ENCODE measurements at regions not wholly inside any gene's neighbourhood (a gene's known extent, or its start where the extent isn't known, plus 50 kb on each side); places are given as distances from the start of the nearest gene placed in this dataset.

DNA sequence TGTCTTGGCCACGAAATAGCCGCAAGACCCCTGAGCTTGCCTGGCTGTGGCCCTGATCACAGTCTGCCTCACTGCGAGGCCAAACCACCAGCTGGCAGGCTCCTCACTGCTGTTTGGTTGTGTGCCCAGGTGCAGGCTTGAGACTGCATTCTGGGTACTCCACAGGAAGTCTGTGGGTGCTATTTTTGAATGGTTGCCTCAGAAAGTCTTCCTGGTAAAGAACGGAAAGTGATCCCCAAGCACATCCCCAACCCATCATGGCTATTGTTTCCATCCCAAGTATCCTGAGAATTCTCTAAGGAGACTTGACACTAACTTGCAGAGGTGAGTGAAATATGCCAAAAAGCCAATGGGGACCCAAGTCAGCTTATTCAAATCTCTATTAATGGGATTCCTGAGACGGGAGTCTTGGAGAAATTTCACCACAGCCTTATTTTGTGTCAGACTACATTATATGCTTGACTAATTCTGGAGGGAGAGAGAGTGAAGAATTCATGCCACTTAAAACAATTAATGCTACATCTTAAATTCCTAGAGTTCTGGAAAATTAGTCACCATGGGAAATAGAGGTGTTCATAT, 170.9 kb downstream of the RAMP3 start:
- no peak for TF ChIP-seq ZNF70 (CRISPR knock-in tag; IDR thresholded peaks at IDR 0.05)
- no peak for TF ChIP-seq ESRRG (CRISPR knock-in tag; IDR thresholded peaks at IDR 0.05)
- TF ChIP-seq, protein P1, sequence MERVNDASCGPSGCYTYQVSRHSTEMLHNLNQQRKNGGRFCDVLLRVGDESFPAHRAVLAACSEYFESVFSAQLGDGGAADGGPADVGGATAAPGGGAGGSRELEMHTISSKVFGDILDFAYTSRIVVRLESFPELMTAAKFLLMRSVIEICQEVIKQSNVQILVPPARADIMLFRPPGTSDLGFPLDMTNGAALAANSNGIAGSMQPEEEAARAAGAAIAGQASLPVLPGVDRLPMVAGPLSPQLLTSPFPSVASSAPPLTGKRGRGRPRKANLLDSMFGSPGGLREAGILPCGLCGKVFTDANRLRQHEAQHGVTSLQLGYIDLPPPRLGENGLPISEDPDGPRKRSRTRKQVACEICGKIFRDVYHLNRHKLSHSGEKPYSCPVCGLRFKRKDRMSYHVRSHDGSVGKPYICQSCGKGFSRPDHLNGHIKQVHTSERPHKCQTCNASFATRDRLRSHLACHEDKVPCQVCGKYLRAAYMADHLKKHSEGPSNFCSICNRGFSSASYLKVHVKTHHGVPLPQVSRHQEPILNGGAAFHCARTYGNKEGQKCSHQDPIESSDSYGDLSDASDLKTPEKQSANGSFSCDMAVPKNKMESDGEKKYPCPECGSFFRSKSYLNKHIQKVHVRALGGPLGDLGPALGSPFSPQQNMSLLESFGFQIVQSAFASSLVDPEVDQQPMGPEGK (CRISPR knock-in tag; IDR thresholded peaks at IDR 0.05; ENCODE audit: borderline replicate concordance), result no peak
- TF ChIP-seq ZFP30 (CRISPR knock-in tag; IDR thresholded peaks at IDR 0.05), result no peak
- no peak for TF ChIP-seq ARNTL (CRISPR knock-in tag; IDR thresholded peaks at IDR 0.05; ENCODE audit: borderline replicate concordance, low read depth)
- TF ChIP-seq PPARA (CRISPR knock-in tag; IDR thresholded peaks at IDR 0.05; ENCODE audit: borderline replicate concordance), result no peak
- TF ChIP-seq SNAI2 (CRISPR knock-in tag; IDR thresholded peaks at IDR 0.05), result no peak
- TF ChIP-seq, protein P2, sequence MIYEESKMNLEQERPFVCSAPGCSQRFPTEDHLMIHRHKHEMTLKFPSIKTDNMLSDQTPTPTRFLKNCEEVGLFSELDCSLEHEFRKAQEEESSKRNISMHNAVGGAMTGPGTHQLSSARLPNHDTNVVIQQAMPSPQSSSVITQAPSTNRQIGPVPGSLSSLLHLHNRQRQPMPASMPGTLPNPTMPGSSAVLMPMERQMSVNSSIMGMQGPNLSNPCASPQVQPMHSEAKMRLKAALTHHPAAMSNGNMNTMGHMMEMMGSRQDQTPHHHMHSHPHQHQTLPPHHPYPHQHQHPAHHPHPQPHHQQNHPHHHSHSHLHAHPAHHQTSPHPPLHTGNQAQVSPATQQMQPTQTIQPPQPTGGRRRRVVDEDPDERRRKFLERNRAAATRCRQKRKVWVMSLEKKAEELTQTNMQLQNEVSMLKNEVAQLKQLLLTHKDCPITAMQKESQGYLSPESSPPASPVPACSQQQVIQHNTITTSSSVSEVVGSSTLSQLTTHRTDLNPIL (CRISPR knock-in tag; IDR thresholded peaks at IDR 0.05; ENCODE audit: low read depth), result no peak
- no peak for TF ChIP-seq ZC3H10 (CRISPR knock-in tag; IDR thresholded peaks at IDR 0.05)
- TF ChIP-seq ISL1 (CRISPR knock-in tag; IDR thresholded peaks at IDR 0.05), result no peak
- TF ChIP-seq ZNF565 (CRISPR knock-in tag; conservative IDR thresholded peaks at IDR 0.05; ENCODE audit: low read depth), result no peak
- TF ChIP-seq BACH2 (CRISPR knock-in tag; IDR thresholded peaks at IDR 0.05; ENCODE audit: borderline replicate concordance), result no peak
- TF ChIP-seq ZFP3 (CRISPR knock-in tag; IDR thresholded peaks at IDR 0.05), result no peak

All from SK-N-SH treated with all-trans-retinoic acid at 6 μM for 48 hours (cell line).